GM21723 (cell line): ENCODE measurements at regions not wholly inside any gene's neighbourhood (a gene's known extent, or its start where the extent isn't known, plus 50 kb on each side); places are given as distances from the start of the nearest gene placed in this dataset.
"Not testable (repeated sequence)": the region's sequence is repeated elsewhere in the genome, so short reads cannot be mapped to it uniquely, and the experiment has no call there.

Experiments
- ATAC-seq: cut with Tn5 transposase; IDR thresholded peaks from one replicate; pipeline ENCODE4 v1.9.1; 2021; ENCODE audit warnings: mild to moderate bottlenecking, moderate library complexity; ENCODE audit not compliant: unreplicated experiment

DNA sequence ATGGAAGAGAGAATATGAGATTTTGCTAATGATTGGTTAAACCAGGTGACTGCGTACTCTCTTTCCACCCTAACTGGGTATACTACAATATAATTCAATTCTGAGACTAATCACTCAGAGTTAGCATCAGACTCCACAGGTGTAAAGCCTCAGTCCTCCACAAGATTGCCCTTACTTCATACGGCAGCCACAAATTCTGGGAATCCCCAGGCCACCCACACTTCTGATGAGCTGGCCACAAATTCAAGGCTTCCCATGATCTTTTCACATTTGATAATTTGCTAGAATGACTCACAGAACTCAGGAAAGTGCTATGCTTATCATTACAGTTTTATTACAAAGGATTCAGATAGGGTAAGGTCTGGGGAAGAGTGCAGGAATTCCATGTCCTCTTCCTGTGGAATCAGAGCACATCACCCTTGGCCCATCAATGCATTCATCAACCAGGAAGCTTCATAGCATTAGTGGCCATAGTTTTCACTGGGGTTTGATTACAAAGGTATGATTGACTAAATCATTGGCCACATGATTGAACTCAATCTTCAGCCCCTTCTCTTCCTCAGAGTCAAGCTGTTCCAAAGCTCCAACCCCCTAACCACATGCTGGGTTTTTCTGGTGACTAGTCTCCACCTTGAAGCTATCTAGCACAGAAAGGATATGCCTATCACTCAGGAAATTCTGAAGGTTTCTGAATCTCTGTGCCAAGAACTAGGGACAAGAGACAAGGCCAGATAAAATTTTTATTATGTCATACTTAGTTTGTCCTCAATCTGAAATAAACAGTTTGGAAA, 131.7 kb downstream of the HHIPL2 start:
- ATAC-seq = no peak

DNA sequence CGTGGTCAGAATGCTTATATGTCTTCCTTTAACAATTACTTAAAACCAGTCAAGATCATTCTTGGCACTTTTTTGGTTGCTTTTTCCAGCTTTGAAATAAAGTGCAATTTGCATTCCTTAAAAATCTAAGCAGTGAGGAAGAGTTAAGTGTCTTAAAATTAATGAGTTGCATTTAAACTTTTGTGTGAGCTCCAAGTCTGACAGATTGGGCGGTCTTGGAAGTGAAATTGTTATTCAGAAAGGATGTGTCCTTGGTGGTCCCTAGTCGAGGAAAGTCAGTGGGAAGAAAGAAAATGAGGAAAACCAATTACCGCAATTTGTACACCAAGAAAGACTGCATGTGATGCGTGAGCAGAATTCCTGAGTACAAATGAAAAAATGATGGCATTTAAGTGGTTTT, 132.5 kb downstream of the HHIPL2 start:
- no peak for ATAC-seq

DNA sequence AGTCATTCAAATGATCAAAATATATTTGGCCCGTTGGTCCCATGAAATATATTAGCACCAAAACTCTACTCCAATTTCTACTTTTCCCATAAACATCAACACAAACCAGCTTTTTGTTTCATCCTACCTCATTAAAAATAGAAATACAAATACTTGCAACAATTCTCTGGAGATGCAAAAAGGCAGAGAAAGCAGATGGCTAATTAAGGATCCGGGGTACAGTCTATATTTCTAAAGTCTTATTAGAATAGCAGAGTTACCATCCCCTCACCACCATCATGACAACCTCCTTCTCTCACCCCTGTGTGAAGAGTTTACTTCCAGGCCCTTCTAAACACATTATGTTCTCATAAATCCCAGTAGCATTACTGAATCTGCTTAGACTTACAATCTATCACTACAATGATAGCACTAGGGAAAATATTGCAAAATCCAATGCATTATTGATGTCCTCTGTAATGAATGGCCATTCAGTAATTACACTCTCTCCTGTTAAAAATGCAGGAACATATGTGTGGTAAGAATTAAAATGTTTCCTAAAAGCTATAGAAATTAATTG, 133.8 kb downstream of the HHIPL2 start:
- no peak for ATAC-seq

DNA sequence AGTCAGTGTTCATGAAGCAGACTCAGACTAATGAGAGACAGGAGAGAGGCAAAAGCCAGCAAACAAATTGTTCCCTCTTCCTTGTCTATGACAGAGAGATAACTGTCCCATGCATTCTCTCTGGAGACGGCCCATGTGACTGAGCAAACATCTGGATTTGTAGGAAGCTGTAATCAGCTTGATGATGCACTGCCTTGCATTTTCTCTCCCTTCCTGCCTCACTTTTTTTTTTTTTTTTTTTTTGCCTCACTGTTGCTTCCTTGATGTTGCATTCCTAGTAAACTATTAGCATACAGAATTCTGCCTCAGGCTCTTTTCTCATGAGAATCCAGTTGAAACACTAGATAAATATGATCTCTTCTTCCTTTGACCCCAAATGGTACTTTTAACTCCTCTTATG, 134.5 kb downstream of the HHIPL2 start:
- no peak for ATAC-seq

DNA sequence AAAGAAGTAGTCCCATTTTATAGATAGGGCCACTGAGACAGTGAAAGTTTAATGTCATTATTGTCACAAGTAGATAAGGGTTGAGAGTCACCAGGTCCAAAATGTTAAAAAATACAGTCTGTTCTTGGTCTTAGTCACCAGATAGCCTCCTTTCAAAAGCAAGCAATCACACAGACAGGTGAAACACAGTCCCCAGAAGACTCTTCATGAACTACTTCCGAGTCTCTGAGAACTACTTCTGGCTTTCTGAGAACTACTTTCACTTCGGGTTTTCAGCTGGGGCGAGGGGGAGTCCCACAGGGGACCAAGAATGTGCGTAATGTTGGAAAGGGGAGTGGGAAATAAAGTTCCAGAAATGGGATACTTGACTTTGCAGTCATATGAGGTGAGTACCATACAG, 143.2 kb downstream of the HHIPL2 start:
- ATAC-seq = peak; percentile 92

DNA sequence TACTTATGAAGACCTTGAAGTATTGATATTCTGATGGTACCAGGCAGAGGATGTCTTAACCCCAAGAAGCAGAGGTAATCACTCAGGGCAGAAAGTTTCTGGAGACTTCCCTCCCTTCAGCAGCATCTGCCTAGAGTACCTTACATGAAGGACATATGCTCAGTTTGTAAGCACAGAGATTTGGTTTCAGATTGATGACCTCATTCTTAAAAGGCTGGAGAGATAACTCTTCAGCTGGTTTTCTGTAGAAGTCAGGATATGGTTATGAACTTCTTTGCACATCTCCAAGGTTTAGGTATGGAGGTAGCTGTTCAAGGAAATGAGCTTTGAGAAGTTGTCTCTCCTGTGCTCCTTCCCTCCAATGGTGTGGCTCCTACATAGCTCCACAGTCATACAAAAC, 148.7 kb downstream of the HHIPL2 start:
- no peak for ATAC-seq

DNA sequence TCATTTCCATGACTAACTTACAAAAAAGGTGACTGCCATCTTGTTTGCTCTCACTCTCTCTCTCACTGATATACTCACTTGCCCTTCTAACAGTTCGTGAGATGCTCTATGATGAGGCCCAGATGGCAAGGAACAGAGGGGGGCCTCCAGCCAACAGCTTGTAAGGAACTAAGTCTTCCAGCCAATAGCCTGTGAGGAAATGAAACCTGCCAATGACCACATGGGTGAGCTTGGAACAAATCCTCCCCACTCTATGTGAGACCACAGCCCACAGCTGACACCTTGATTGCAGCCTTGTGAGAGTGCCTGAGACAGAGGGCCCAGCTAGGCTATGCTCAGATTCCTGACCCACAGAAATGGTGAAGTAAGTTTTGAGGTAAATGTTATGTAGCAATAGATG, 153.7 kb downstream of the HHIPL2 start:
- ATAC-seq = no peak

DNA sequence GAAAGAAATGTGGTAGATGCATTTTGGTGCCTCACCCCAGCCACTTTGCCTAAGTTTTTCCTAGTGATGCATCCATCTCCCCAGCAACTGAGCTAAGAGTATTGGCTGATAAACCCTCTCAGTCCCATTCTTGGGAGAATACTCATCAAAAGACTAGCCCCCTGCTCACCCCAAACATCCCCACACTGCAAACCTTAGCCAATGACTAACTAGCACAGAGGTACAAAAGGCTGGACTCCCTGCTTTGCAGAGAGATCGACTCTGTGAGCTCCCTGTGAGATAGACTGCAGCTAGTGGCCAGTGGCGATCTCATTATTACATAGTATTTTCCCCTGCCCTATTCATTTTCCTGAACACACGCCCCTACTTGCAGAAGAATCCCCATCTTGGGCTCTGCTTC, 155.3 kb downstream of the HHIPL2 start:
- no peak for ATAC-seq

DNA sequence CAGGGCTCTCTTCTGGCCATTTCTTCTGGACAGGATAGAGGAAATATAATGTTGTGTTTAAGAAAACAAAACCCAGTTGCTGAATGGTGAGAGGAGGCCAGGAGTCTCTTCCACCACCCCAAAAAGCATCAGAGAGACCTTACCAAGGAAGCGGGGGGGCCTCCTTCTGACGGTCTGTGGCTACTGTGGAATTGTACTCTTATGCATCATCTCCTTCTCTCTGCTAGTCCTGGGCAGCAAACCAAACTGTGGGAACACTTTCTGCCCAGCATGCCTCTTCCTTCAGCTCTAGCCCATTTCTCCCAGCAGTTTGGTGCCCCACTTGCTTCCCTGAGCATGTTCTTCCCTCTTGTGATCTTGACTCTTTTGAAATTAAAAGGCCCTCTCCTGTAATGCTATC, 157.7 kb downstream of the HHIPL2 start:
- ATAC-seq = no peak

DNA sequence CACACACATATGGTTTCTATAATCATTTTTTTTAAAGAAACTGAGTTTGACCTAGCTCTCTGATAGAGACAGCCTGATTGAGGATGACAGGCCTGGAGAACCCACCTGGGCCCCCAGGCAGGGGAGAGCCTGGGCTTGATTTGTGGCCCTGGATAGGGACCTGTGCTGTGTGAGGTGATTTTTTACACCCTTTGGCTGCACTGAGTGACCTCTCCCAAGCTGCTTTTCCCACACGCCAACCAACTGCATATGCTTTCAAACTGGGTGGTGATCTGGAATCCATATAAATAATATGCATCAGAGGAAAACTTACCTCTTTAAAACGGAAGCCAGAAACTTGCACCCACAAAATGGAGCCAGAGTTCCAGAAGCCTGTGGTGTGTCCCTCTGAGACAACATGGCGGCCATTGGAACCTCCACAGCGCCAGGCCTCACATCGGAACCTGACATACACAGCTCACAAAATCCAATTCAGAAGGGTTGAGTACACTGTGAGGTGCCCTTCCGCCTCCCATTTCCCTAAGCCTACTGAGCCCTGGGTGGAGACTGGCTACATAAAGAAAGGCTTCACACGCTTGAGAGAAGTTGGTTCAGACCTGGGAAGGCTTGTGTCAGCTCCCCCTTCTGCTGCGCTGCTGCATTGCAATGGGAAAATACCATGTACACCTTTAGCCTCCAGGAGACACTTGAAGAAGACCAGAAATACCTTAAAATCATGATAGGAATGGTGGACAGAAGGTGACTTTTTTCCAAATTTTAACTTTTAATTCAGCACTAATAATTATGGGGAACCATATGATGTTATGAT, 160.7 kb downstream of the HHIPL2 start:
- no peak for ATAC-seq

DNA sequence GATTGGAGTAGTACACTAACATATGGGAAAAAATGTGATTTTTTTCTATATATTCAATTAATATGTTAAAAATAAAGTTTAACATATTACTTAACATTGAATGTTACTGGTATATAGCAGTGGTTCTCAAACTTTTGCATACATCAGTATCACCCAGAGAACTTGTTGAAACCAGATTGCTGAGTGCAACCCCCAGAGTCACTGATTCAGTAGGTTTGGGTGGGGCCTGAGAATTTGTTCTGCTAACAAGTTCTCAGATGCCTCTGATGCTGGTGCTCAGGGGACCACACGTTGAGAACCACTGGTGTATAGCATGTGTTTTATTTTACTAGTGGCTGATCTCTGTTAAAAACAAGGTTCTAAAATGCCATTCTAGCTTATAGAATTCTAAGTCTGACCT, 161.9 kb downstream of the HHIPL2 start:
- no peak for ATAC-seq

DNA sequence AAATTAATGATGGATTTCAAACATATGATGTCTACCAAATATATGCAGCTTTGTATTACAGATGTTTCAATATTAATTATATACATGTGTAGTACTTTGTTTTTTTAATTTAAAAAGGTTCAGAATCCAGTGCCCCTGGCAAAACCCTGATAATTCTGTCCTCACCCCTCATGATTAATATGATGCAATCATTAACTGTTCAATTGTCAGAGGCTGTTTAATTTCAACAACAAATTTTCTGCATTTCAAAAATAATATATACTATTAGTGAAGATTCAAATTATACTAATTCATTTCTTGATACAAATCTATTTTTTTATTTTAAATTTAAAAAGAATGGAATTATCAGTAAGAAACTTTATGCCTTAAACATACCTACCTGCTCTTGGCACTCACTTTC, 162.6 kb downstream of the HHIPL2 start:
- no peak for ATAC-seq

DNA sequence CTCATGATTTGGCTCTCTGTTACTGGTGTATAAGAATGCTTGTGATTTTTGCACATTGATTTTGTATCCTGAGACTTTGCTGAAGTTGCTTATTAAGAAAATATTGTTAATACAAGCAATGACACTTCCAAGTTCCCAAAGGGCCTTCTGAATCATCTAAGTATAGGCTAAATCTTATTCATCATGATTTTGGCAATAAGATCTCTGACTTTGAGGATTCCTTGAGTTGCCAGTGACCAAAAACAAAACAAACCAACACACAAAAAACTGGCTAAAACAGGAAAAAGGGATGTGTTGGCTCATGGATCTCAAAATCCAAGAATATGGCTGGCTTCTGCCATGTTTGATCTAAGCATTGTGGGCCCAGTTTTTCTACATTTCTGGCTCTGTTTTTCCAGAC, 163.4 kb downstream of the HHIPL2 start:
- no peak for ATAC-seq

DNA sequence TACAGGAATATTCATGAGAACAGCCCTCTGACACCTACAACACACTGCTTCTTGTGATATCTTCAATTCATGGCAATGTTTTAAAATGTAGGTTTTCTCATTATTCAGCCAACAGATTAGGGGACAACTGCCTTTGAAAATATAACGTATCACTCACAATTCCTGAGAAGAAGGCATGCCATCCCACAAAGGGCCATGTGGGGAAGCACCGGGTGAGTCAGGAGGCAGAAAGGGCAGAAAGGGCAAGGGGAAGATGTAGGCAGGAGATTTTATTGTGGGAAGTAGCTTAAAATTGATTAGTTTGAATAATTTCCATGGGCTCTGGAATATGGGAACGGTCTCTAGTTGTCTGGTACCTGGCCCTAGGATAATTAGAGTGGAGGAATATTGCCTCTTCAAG, 165.7 kb downstream of the HHIPL2 start:
- ATAC-seq = no peak

DNA sequence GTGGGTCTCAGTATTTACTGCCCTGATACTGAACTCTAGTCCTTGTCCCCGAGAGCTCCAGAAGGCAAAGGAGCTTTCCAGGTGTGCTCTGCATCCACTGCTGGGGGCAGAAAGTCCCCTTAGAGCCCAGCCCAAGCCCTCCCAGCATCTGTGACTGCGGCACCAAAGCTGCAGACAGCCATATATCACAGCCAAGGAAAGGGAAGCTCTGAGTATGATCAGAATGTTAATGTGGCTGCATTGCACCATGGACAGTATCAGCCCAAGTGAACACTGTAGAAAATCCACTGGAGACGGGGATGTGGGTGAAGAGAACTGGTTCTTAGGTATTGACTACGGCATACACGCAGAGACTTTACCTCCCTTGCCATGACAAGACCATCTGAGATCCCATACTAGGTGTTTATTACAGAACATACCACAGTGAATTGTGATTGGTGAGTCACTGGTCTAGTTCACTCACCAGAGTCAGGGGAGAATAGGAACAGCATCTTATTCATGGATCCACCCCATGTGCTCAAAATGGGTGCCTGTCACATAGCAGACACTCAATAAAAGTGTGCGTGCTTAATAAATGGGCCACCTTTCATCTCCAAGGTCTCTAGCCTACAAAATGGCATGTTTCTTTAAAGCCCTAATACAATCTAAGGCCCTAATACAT, 170.3 kb downstream of the HHIPL2 start:
- ATAC-seq = no peak

DNA sequence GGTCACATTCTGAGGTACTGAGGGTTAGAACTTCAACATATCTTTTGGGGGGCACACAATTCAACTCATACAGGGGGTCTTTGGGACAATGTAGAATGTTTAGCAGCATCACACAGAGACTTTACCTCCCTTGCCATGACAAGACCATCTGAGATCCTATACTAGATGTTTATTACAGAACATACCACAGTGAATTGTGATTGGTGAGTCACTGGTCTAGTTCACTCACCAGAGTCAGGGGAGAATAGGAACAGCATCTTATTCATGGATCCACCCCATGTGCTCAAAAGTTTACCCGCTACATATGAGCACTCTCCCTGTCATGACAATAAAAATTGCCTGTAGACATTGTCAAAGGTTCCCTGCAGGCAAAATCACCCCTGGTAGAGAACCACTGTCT, 171.1 kb downstream of the HHIPL2 start:
- ATAC-seq = not testable (repeated sequence)

DNA sequence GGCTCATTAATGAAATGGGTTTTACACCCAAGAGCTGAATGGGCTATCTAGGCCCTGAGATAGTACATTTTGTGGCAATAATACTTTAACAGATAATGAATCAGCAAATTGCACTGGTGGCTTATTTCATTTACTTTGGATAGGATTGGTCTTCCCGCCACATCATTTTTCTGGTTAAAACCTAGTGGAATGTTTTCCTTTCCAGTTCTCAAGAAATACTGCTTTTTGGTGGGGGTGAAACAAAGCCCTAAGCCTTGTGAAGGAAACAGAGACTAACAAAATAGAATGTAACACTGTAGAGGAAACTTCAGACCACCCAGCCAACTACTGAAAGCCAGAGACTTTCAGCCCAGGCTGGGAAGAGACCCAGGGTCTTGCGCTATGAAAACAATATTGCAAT, 172.2 kb downstream of the HHIPL2 start:
- no peak for ATAC-seq

DNA sequence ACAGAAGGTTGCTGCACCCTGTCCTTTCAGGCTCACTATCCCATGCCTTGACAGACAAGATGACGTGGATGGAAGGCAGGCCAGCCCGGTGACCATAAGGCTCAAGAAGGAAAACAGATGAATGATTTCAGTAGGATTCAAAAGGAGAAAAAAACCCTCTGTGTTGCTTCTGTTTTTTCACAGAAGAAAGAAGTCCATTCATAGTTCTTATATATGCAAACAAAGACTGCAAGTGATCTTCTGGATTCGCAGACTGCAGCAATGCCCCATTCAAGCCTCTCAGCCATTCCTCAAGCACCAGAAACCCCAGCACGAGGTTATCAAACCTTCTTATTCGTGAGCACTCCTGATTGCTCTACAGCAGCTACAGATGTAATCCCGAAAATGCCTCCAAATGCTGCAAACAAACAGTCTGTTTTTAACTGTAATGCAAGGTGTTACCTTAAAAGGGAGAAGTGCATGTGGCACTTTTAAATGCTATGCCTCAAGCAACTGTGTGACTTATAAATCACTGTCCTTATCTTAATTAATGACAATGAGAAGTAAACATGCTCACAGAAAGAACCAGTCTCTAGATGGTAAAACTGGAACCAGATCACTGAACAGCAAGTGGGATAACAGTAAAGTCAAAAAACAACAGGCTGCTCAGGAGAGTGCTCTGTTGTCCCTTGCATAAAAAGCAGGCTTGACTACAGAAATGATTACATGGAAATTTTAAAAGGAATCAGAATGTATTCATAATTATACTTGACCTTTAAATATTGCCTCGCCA, 173.9 kb downstream of the HHIPL2 start:
- no peak for ATAC-seq

DNA sequence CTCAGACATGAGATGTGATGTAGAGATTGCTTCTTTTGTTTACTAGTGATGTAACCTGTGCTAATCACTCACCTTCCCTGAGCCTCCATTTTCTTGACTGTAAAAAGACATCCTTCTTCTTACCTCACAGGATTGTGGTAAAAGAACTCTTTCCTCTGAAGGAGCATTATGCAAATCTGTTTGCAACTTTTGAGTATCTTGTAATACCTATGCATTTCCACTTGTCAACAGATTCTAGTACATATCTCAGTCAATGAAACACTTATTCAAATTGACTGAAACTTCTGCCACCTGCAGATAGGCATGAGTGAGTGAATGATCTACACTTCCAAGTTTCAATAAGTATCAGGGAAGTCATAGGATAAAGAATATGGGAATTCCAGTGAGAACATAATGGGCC, 174.7 kb downstream of the HHIPL2 start:
- ATAC-seq = no peak

DNA sequence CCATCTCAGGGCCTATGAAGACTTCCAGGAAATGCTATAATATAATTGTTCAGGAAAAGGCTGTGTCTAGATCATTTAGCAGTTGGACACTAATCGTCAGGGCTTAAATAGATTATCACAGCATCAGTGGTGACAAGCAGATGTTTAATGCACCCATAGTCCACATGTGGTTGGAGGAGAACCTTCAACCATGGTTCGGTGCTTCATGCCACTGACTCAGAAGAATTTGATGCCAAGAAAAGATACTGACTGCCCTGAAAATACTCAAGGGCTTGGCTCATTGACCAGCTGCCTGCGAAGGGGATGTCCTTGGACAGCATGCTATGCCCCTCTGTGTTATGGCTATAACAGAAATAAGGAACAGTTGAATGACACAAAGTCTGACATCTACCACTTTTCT, 175.7 kb downstream of the HHIPL2 start:
- ATAC-seq = no peak
